ENCODE measurements at regions not wholly inside any gene's neighbourhood (a gene's known extent, or its start where the extent isn't known, plus 50 kb on each side); places are given as distances from the start of the nearest gene placed in this dataset.

GRCh38 chr1:56200442-56200841 lies 378.9 kb downstream of the PLPP3 start:
- Histone ChIP-seq H3K27ac (ENCODE audit: low read depth, low read length) (peak overlapping the region; percentile 36), H3K4me3 (ENCODE audit: low read length) (no peak overlapping the region), H3K36me3 (ENCODE audit: control insufficient read depth, insufficient read depth, low read length) (no peaks in the 10 kb centered on the region), H3K9ac (ENCODE audit: extremely low read depth, low read length, poor library complexity, severe bottlenecking) (no peak overlapping the region), H3K27me3 (ENCODE audit: control insufficient read depth, insufficient read depth, low read length, poor library complexity, severe bottlenecking) (no peaks in the 10 kb centered on the region), H3K4me1 (ENCODE audit: control insufficient read depth, insufficient read depth, low read length) (no peaks in the 10 kb centered on the region), H3K9me3 (ENCODE audit: control insufficient read depth, low read length) (no peaks in the 10 kb centered on the region)
- Mint-ChIP-seq H3K9me3 (no peaks in the 10 kb centered on the region), H3K27ac (no peak overlapping the region), H3K27me3 (ENCODE audit: insufficient read depth) (no peaks in the 10 kb centered on the region), H3K4me3 (no peak overlapping the region), H3K36me3 (ENCODE audit: low read depth) (no peaks in the 10 kb centered on the region), H3K4me1 (peaks cover 3% of the 10 kb centered on the region)
- WGBS, 2 experiments (ENCODE audit: insufficient coverage in 1 of 2, insufficient read length in 1 of 2): 86 to 90% methylated on average over 2 to 4 of the region's 4 CpGs
- no peak for DNase-seq
- no peak for TF ChIP-seq CTCF (conservative IDR thresholded peaks at IDR 0.05)

GRCh38 chr1:56199956-56200355 lies 379.4 kb downstream of the PLPP3 start:
- H3K27me3 ChIP-seq (ENCODE audit: control insufficient read depth, insufficient read depth, low read length, poor library complexity, severe bottlenecking): no peaks in the 10 kb centered on the region
- H3K36me3 ChIP-seq (ENCODE audit: control insufficient read depth, insufficient read depth, low read length): no peaks in the 10 kb centered on the region
- no peaks in the 10 kb centered on the region for H3K9me3 ChIP-seq (ENCODE audit: control insufficient read depth, low read length)
- no peaks in the 10 kb centered on the region for H3K9me3 Mint-ChIP-seq
- H3K4me3 Mint-ChIP-seq: no peak overlapping the region
- DNase-seq: no peak
- H3K9ac ChIP-seq (ENCODE audit: extremely low read depth, low read length, poor library complexity, severe bottlenecking): no peak overlapping the region
- peaks cover under 1% of the 10 kb centered on the region for H3K27me3 Mint-ChIP-seq (ENCODE audit: insufficient read depth)
- no peak overlapping the region for H3K27ac Mint-ChIP-seq
- no peak overlapping the region for H3K4me3 ChIP-seq (ENCODE audit: low read length)
- H3K4me1 ChIP-seq (ENCODE audit: control insufficient read depth, insufficient read depth, low read length): no peaks in the 10 kb centered on the region
- peaks cover 3% of the 10 kb centered on the region for H3K4me1 Mint-ChIP-seq
- TF ChIP-seq CTCF (conservative IDR thresholded peaks at IDR 0.05): no peak
- H3K27ac ChIP-seq (ENCODE audit: low read depth, low read length): peak overlapping the region; percentile 36
- WGBS, 2 experiments (ENCODE audit: insufficient coverage in 1 of 2, insufficient read length in 1 of 2): 70% methylated on average over 1 of the region's 1 CpG; no CpG with 5 or more reads in 1 of the 2 experiments
- no peaks in the 10 kb centered on the region for H3K36me3 Mint-ChIP-seq (ENCODE audit: low read depth)

- WGBS, 2 experiments (ENCODE audit: insufficient coverage in 1 of 2, insufficient read length in 1 of 2): 71 to 94% methylated on average over 1 to 2 of the region's 2 CpGs
- TF ChIP-seq CTCF (conservative IDR thresholded peaks at IDR 0.05): no peak
- no peak overlapping the region for H3K4me3 Mint-ChIP-seq
- DNase-seq: no peak
- H3K9ac ChIP-seq (ENCODE audit: extremely low read depth, low read length, poor library complexity, severe bottlenecking): no peak overlapping the region
- H3K27me3 ChIP-seq (ENCODE audit: control insufficient read depth, insufficient read depth, low read length, poor library complexity, severe bottlenecking): no peaks in the 10 kb centered on the region
- H3K4me3 ChIP-seq (ENCODE audit: low read length): no peak overlapping the region
- H3K4me1 Mint-ChIP-seq: peaks cover 3% of the 10 kb centered on the region
- no peaks in the 10 kb centered on the region for H3K4me1 ChIP-seq (ENCODE audit: control insufficient read depth, insufficient read depth, low read length)
- no peaks in the 10 kb centered on the region for H3K9me3 Mint-ChIP-seq
- no peaks in the 10 kb centered on the region for H3K36me3 ChIP-seq (ENCODE audit: control insufficient read depth, insufficient read depth, low read length)
- no peaks in the 10 kb centered on the region for H3K36me3 Mint-ChIP-seq (ENCODE audit: low read depth)
- no peak overlapping the region for H3K27ac Mint-ChIP-seq
- H3K27ac ChIP-seq (ENCODE audit: low read depth, low read length): no peak overlapping the region
- no peaks in the 10 kb centered on the region for H3K9me3 ChIP-seq (ENCODE audit: control insufficient read depth, low read length)
- peaks cover 5% of the 10 kb centered on the region for H3K27me3 Mint-ChIP-seq (ENCODE audit: insufficient read depth)
These were observed 380.3 kb downstream of the PLPP3 start for GRCh38 chr1:56199061-56199460.

All from endodermal cell (in vitro differentiated cells).